ENCODE measurements at regions not wholly inside any gene's neighbourhood (a gene's known extent, or its start where the extent isn't known, plus 50 kb on each side); places are given as distances from the start of the nearest gene placed in this dataset.

DNA sequence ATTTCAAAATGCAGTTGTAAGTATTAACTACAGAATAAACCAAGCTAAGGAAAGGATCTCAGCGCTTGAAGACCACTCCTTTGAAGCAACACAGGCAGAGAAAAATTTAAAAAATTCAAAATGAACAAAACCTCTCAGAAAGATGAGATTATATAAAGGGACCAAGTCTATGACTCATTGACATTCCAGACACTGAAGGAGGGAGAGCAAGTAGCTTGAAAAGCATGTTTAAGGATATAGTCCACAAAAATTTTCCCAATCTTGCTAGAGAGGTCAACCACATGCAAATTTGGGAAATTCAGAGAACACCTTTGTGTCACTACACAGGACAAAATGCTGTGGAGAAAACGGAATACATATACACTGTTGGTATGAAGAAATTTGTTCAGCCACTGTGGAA, 112.6 kb upstream of the MC4R start:
- no peak overlapping the region for H4K91ac ChIP-seq (ENCODE audit: insufficient read length, low read depth, low read length)
- H2AFZ ChIP-seq (ENCODE audit: low read length), result no peak overlapping the region
- H3T11ph ChIP-seq (ENCODE audit: low read length), result no peak overlapping the region
- no peak overlapping the region for H2BK120ac ChIP-seq (ENCODE audit: low read depth, low read length, poor library complexity, severe bottlenecking)
- Mint-ChIP-seq H3K4me3 (no peak overlapping the region), H3K36me3 (ENCODE audit: insufficient read depth in 1 of 3, low read depth in 3 of 3) (no peaks in the 10 kb centered on the region), H3K27me3 (ENCODE audit: low read depth) (peaks cover 18% of the 10 kb centered on the region), H3K27ac (no peak overlapping the region), H3K9me3 (no peaks in the 10 kb centered on the region), H3K4me1 (no peaks in the 10 kb centered on the region)
- H3K14ac ChIP-seq (ENCODE audit: insufficient read depth, low read length), result no peak overlapping the region
- H2BK20ac ChIP-seq (ENCODE audit: low read depth, low read length, poor library complexity, severe bottlenecking), result no peak overlapping the region
- H3K18ac ChIP-seq (ENCODE audit: insufficient read length, low read depth, low read length), result no peak overlapping the region
- H3K79me2 ChIP-seq (ENCODE audit: insufficient read depth, low read length), result no peaks in the 10 kb centered on the region
- no peak overlapping the region for H3K9ac ChIP-seq (ENCODE audit: extremely low read depth, insufficient read length, low read length)
- no peaks in the 10 kb centered on the region for H3K4me1 ChIP-seq (ENCODE audit: insufficient read depth, low read length)
- no peaks in the 10 kb centered on the region for H3K23me2 ChIP-seq (ENCODE audit: insufficient read length, low read depth, low read length, poor library complexity, severe bottlenecking)
- DNase-seq, result no peak
- no peak overlapping the region for H2BK15ac ChIP-seq (ENCODE audit: low read depth, low read length)
- no peak overlapping the region for H3K27ac ChIP-seq (ENCODE audit: insufficient read length, low read depth, low read length)
- H3K27me3 ChIP-seq (ENCODE audit: insufficient read depth, low read length), result no peaks in the 10 kb centered on the region; the same call in 1 of the 2 replicates
- no peak overlapping the region for H4K5ac ChIP-seq (ENCODE audit: insufficient read length, low read depth, low read length)
- no peak overlapping the region for H2AK5ac ChIP-seq (ENCODE audit: insufficient read length, low read length)
- WGBS (ENCODE audit: extremely low coverage, insufficient read length, low lambda C conversion rate), result no CpG with 5 or more reads among the region's 2 CpGs
- H4K8ac ChIP-seq (replicated peaks; ENCODE audit: insufficient read length, low read depth, low read length), result no peak overlapping the region
- H3K79me1 ChIP-seq (ENCODE audit: insufficient read depth, low read depth, low read length, poor library complexity, severe bottlenecking), result no peaks in the 10 kb centered on the region
- no peak overlapping the region for H3K56ac ChIP-seq (ENCODE audit: insufficient read length, low read depth, low read length)
- H2BK5ac ChIP-seq (ENCODE audit: insufficient read length, low read length), result no peak overlapping the region
- no peak for TF ChIP-seq CTCF (conservative IDR thresholded peaks at IDR 0.05)
- H2BK12ac ChIP-seq (ENCODE audit: insufficient read length, low read depth, low read length), result no peak overlapping the region
- H3K23ac ChIP-seq (ENCODE audit: insufficient read length, low read depth, low read length), result no peak overlapping the region
- no peak overlapping the region for H3K4me2 ChIP-seq (ENCODE audit: insufficient read depth, insufficient read length, low read length)
- H3K9me3 ChIP-seq (ENCODE audit: control insufficient read depth, low read depth, low read length), result no peaks in the 10 kb centered on the region
- H3K4ac ChIP-seq (ENCODE audit: low read depth, low read length), result no peak overlapping the region
- no peaks in the 10 kb centered on the region for H4K20me1 ChIP-seq (ENCODE audit: control insufficient read depth, insufficient read depth, insufficient read length)
